ENCODE measurements at regions not wholly inside any gene's neighbourhood (a gene's known extent, or its start where the extent isn't known, plus 50 kb on each side); places are given as distances from the start of the nearest gene placed in this dataset.

GRCh38 chr7:88615336-88615735, 144.2 kb upstream of the ZNF804B start:
- Histone ChIP-seq H3K9me3 (ENCODE audit: control insufficient read depth, insufficient read depth, low read depth, low read length) (no peaks in the 10 kb centered on the region; the same call in 1 of the 2 replicates), H3K4me1 (ENCODE audit: control insufficient read depth, insufficient read depth, low read length) (no peaks in the 10 kb centered on the region), H3K9ac (ENCODE audit: low read length) (no peak overlapping the region), H3K27ac (ENCODE audit: low read depth, low read length) (no peak overlapping the region), H3K27me3 (ENCODE audit: control insufficient read depth, insufficient read depth, low read length) (no peaks in the 10 kb centered on the region), H3K4me3 (ENCODE audit: low read depth, low read length) (no peak overlapping the region), H3K36me3 (ENCODE audit: control insufficient read depth, insufficient read depth, low read length) (no peaks in the 10 kb centered on the region)

GRCh38 chr7:88614736-88615135, 144.8 kb upstream of the ZNF804B start:
- no peak overlapping the region for H3K9ac ChIP-seq (ENCODE audit: low read length)
- no peaks in the 10 kb centered on the region; the same call in 1 of the 2 replicates for H3K9me3 ChIP-seq (ENCODE audit: control insufficient read depth, insufficient read depth, low read depth, low read length)
- H3K4me3 ChIP-seq (ENCODE audit: low read depth, low read length) = no peak overlapping the region
- H3K4me1 ChIP-seq (ENCODE audit: control insufficient read depth, insufficient read depth, low read length) = no peaks in the 10 kb centered on the region
- no peak overlapping the region for H3K27ac ChIP-seq (ENCODE audit: low read depth, low read length)
- no peaks in the 10 kb centered on the region for H3K36me3 ChIP-seq (ENCODE audit: control insufficient read depth, insufficient read depth, low read length)
- no peaks in the 10 kb centered on the region for H3K27me3 ChIP-seq (ENCODE audit: control insufficient read depth, insufficient read depth, low read length)

GRCh38 chr7:88610942-88611341, 148.6 kb upstream of the ZNF804B start:
- Histone ChIP-seq H3K27me3 (ENCODE audit: control insufficient read depth, insufficient read depth, low read length) (no peaks in the 10 kb centered on the region), H3K4me1 (ENCODE audit: control insufficient read depth, insufficient read depth, low read length) (no peaks in the 10 kb centered on the region), H3K9ac (ENCODE audit: low read length) (no peak overlapping the region), H3K36me3 (ENCODE audit: control insufficient read depth, insufficient read depth, low read length) (no peaks in the 10 kb centered on the region), H3K27ac (ENCODE audit: low read depth, low read length) (no peak overlapping the region), H3K4me3 (ENCODE audit: low read depth, low read length) (no peak overlapping the region), H3K9me3 (ENCODE audit: control insufficient read depth, insufficient read depth, low read depth, low read length) (no peaks in the 10 kb centered on the region; the same call in 1 of the 2 replicates)

GRCh38 chr7:88600695-88601094, 158.8 kb upstream of the ZNF804B start:
- H3K4me1 ChIP-seq (ENCODE audit: control insufficient read depth, insufficient read depth, low read length) = peaks cover 6% of the 10 kb centered on the region; the same call in 1 of the 2 replicates
- H3K4me3 ChIP-seq (ENCODE audit: low read depth, low read length) = no peak overlapping the region
- H3K9me3 ChIP-seq (ENCODE audit: control insufficient read depth, insufficient read depth, low read depth, low read length) = no peaks in the 10 kb centered on the region
- H3K9ac ChIP-seq (ENCODE audit: low read length) = no peak overlapping the region
- H3K27me3 ChIP-seq (ENCODE audit: control insufficient read depth, insufficient read depth, low read length) = no peaks in the 10 kb centered on the region
- H3K27ac ChIP-seq (ENCODE audit: low read depth, low read length) = no peak overlapping the region
- no peaks in the 10 kb centered on the region for H3K36me3 ChIP-seq (ENCODE audit: control insufficient read depth, insufficient read depth, low read length)

GRCh38 chr7:88599528-88599927, 160.0 kb upstream of the ZNF804B start:
- H3K36me3 ChIP-seq (ENCODE audit: control insufficient read depth, insufficient read depth, low read length) = no peaks in the 10 kb centered on the region
- H3K9me3 ChIP-seq (ENCODE audit: control insufficient read depth, insufficient read depth, low read depth, low read length) = no peaks in the 10 kb centered on the region
- no peak overlapping the region for H3K9ac ChIP-seq (ENCODE audit: low read length)
- H3K4me3 ChIP-seq (ENCODE audit: low read depth, low read length) = no peak overlapping the region
- peaks cover 6% of the 10 kb centered on the region; the same call in 1 of the 2 replicates for H3K4me1 ChIP-seq (ENCODE audit: control insufficient read depth, insufficient read depth, low read length)
- H3K27ac ChIP-seq (ENCODE audit: low read depth, low read length) = no peak overlapping the region
- no peaks in the 10 kb centered on the region for H3K27me3 ChIP-seq (ENCODE audit: control insufficient read depth, insufficient read depth, low read length)

GRCh38 chr7:88597941-88598425, 161.5 kb upstream of the ZNF804B start:
- H3K27ac ChIP-seq (ENCODE audit: low read depth, low read length) = no peak overlapping the region
- no peak overlapping the region for H3K9ac ChIP-seq (ENCODE audit: low read length)
- H3K36me3 ChIP-seq (ENCODE audit: control insufficient read depth, insufficient read depth, low read length) = no peaks in the 10 kb centered on the region
- H3K4me1 ChIP-seq (ENCODE audit: control insufficient read depth, insufficient read depth, low read length) = peaks cover 6% of the 10 kb centered on the region; the same call in 1 of the 2 replicates
- H3K9me3 ChIP-seq (ENCODE audit: control insufficient read depth, insufficient read depth, low read depth, low read length) = no peaks in the 10 kb centered on the region
- H3K27me3 ChIP-seq (ENCODE audit: control insufficient read depth, insufficient read depth, low read length) = no peaks in the 10 kb centered on the region
- H3K4me3 ChIP-seq (ENCODE audit: low read depth, low read length) = no peak overlapping the region

- H3K36me3 ChIP-seq (ENCODE audit: control insufficient read depth, insufficient read depth, low read length) = no peaks in the 10 kb centered on the region
- H3K9ac ChIP-seq (ENCODE audit: low read length) = no peak overlapping the region
- H3K4me1 ChIP-seq (ENCODE audit: control insufficient read depth, insufficient read depth, low read length) = no peaks in the 10 kb centered on the region
- no peak overlapping the region for H3K27ac ChIP-seq (ENCODE audit: low read depth, low read length)
- H3K27me3 ChIP-seq (ENCODE audit: control insufficient read depth, insufficient read depth, low read length) = no peaks in the 10 kb centered on the region
- no peaks in the 10 kb centered on the region for H3K9me3 ChIP-seq (ENCODE audit: control insufficient read depth, insufficient read depth, low read depth, low read length)
- no peak overlapping the region for H3K4me3 ChIP-seq (ENCODE audit: low read depth, low read length)
These were observed 168.5 kb upstream of the ZNF804B start for GRCh38 chr7:88590963-88591362.

- Histone ChIP-seq H3K27me3 (ENCODE audit: control insufficient read depth, insufficient read depth, low read length) (no peaks in the 10 kb centered on the region), H3K27ac (ENCODE audit: low read depth, low read length) (no peak overlapping the region), H3K9me3 (ENCODE audit: control insufficient read depth, insufficient read depth, low read depth, low read length) (no peaks in the 10 kb centered on the region), H3K4me1 (ENCODE audit: control insufficient read depth, insufficient read depth, low read length) (no peaks in the 10 kb centered on the region), H3K36me3 (ENCODE audit: control insufficient read depth, insufficient read depth, low read length) (no peaks in the 10 kb centered on the region), H3K4me3 (ENCODE audit: low read depth, low read length) (no peak overlapping the region), H3K9ac (ENCODE audit: low read length) (no peak overlapping the region)
These were observed 169.6 kb upstream of the ZNF804B start for GRCh38 chr7:88589927-88590326.

- Histone ChIP-seq H3K4me1 (ENCODE audit: control insufficient read depth, insufficient read depth, low read length) (no peaks in the 10 kb centered on the region), H3K4me3 (ENCODE audit: low read depth, low read length) (no peak overlapping the region), H3K27me3 (ENCODE audit: control insufficient read depth, insufficient read depth, low read length) (no peaks in the 10 kb centered on the region), H3K9me3 (ENCODE audit: control insufficient read depth, insufficient read depth, low read depth, low read length) (no peaks in the 10 kb centered on the region), H3K36me3 (ENCODE audit: control insufficient read depth, insufficient read depth, low read length) (no peaks in the 10 kb centered on the region), H3K27ac (ENCODE audit: low read depth, low read length) (no peak overlapping the region), H3K9ac (ENCODE audit: low read length) (no peak overlapping the region)
These were observed 172.6 kb upstream of the ZNF804B start for GRCh38 chr7:88586890-88587289.

- Histone ChIP-seq H3K9me3 (ENCODE audit: control insufficient read depth, insufficient read depth, low read depth, low read length) (no peaks in the 10 kb centered on the region), H3K4me1 (ENCODE audit: control insufficient read depth, insufficient read depth, low read length) (no peaks in the 10 kb centered on the region), H3K27me3 (ENCODE audit: control insufficient read depth, insufficient read depth, low read length) (no peaks in the 10 kb centered on the region), H3K36me3 (ENCODE audit: control insufficient read depth, insufficient read depth, low read length) (no peaks in the 10 kb centered on the region), H3K27ac (ENCODE audit: low read depth, low read length) (no peak overlapping the region), H3K9ac (ENCODE audit: low read length) (no peak overlapping the region), H3K4me3 (ENCODE audit: low read depth, low read length) (no peak overlapping the region)
These were observed 173.3 kb upstream of the ZNF804B start for GRCh38 chr7:88586219-88586618.

GRCh38 chr7:88576720-88577119, 182.8 kb upstream of the ZNF804B start:
- no peaks in the 10 kb centered on the region for H3K4me1 ChIP-seq (ENCODE audit: control insufficient read depth, insufficient read depth, low read length)
- H3K27ac ChIP-seq (ENCODE audit: low read depth, low read length) = no peak overlapping the region
- no peak overlapping the region for H3K9ac ChIP-seq (ENCODE audit: low read length)
- H3K4me3 ChIP-seq (ENCODE audit: low read depth, low read length) = no peak overlapping the region
- no peaks in the 10 kb centered on the region for H3K36me3 ChIP-seq (ENCODE audit: control insufficient read depth, insufficient read depth, low read length)
- H3K9me3 ChIP-seq (ENCODE audit: control insufficient read depth, insufficient read depth, low read depth, low read length) = no peaks in the 10 kb centered on the region
- H3K27me3 ChIP-seq (ENCODE audit: control insufficient read depth, insufficient read depth, low read length) = no peaks in the 10 kb centered on the region
